ENCODE measurements at regions not wholly inside any gene's neighbourhood (a gene's known extent, or its start where the extent isn't known, plus 50 kb on each side); places are given as distances from the start of the nearest gene placed in this dataset.

DNA sequence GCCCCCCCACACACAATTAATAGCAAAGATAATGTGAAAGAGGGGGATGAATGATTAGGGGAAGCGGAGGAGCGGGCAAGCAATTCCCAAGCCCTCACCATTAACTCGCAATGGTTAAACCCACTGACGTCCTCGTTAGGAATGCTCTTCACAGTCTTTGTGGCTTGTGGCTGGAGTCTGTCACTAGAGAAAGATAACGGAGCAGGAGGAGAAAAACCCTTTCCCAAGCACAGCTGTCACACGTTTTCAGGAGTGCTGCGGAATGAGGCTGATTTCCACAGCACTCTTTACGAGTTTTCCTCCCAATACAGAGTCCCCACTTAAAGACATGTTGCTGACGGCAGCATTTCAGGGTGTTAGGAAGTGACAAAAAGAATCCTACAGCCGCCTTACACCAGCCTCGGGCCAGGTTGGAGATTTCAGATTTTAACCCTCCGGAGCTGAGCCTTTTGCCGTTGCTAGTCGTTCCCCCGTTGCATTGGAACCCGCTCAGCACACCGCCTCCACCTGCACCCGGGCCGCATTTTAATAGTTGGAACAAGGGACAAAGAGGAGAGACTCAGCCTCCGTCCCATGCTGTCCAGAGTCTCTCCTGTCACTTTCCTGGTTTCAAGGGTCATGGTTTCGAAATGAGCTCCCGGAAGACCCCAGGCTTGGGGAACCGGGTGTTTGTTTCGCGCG lies 92.2 kb downstream of the GEMIN8 start:
- TF ChIP-seq, protein P1, sequence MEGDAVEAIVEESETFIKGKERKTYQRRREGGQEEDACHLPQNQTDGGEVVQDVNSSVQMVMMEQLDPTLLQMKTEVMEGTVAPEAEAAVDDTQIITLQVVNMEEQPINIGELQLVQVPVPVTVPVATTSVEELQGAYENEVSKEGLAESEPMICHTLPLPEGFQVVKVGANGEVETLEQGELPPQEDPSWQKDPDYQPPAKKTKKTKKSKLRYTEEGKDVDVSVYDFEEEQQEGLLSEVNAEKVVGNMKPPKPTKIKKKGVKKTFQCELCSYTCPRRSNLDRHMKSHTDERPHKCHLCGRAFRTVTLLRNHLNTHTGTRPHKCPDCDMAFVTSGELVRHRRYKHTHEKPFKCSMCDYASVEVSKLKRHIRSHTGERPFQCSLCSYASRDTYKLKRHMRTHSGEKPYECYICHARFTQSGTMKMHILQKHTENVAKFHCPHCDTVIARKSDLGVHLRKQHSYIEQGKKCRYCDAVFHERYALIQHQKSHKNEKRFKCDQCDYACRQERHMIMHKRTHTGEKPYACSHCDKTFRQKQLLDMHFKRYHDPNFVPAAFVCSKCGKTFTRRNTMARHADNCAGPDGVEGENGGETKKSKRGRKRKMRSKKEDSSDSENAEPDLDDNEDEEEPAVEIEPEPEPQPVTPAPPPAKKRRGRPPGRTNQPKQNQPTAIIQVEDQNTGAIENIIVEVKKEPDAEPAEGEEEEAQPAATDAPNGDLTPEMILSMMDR (IDR thresholded peaks at IDR 0.05) = no peak
- no peak for TF ChIP-seq EZH2 (IDR thresholded peaks at IDR 0.05; ENCODE audit: borderline replicate concordance, insufficient read depth, low read depth, low read length, poor library complexity, severe bottlenecking)

Measured in B cell (primary cell).